IPS-18a (cell line): ENCODE measurements at regions not wholly inside any gene's neighbourhood (a gene's known extent, or its start where the extent isn't known, plus 50 kb on each side); places are given as distances from the start of the nearest gene placed in this dataset.

Experiments used
- H3K27ac ChIP-seq: one replicate; pipeline ENCODE4 v1.5.1; 2013; ENCODE audit warnings: low read length
- H3K27me3 ChIP-seq: one replicate; pipeline ENCODE4 v1.6.1; 2013; ENCODE audit warnings: mild to moderate bottlenecking, low read length; ENCODE audit not compliant: control insufficient read depth, insufficient read depth
- H3K36me3 ChIP-seq: one replicate; pipeline ENCODE4 v1.6.1; 2013; ENCODE audit warnings: low read depth, low read length; ENCODE audit not compliant: control insufficient read depth
- H3K4me1 ChIP-seq: one replicate; pipeline ENCODE4 v1.6.1; 2013; ENCODE audit warnings: low read depth, low read length; ENCODE audit not compliant: control insufficient read depth
- H3K4me3 ChIP-seq: one replicate; pipeline ENCODE4 v1.5.1; 2013; ENCODE audit warnings: low read length
- H3K9ac ChIP-seq: one replicate; pipeline ENCODE4 v1.6.1; 2013; ENCODE audit warnings: mild to moderate bottlenecking, low read length, moderate library complexity
- H3K9me3 ChIP-seq: one replicate; pipeline ENCODE4 v1.6.1; 2013; ENCODE audit warnings: low read depth, low read length; ENCODE audit not compliant: control insufficient read depth

- Histone ChIP-seq H3K27ac (no peak overlapping the region), H3K4me1 (no peaks in the 10 kb centered on the region), H3K27me3 (no peaks in the 10 kb centered on the region), H3K9me3 (peaks cover 3% of the 10 kb centered on the region), H3K4me3 (no peak overlapping the region), H3K36me3 (no peaks in the 10 kb centered on the region), H3K9ac (no peak overlapping the region)
Measured at GRCh38 chr3:76206346-76206745, 421.0 kb upstream of the ZNF717 start.

- Histone ChIP-seq H3K27me3 (no peaks in the 10 kb centered on the region), H3K36me3 (no peaks in the 10 kb centered on the region), H3K9me3 (peaks cover 22% of the 10 kb centered on the region), H3K4me3 (no peak overlapping the region), H3K9ac (no peak overlapping the region), H3K4me1 (no peaks in the 10 kb centered on the region), H3K27ac (no peak overlapping the region)
Measured at GRCh38 chr3:76212679-76213078, 427.3 kb upstream of the ZNF717 start.

GRCh38 chr3:76222201-76222600 is 436.9 kb upstream of the ZNF717 start:
- no peaks in the 10 kb centered on the region for H3K9me3 ChIP-seq
- no peak overlapping the region for H3K27ac ChIP-seq
- no peak overlapping the region for H3K9ac ChIP-seq
- H3K4me1 ChIP-seq: no peaks in the 10 kb centered on the region
- no peaks in the 10 kb centered on the region for H3K36me3 ChIP-seq
- no peaks in the 10 kb centered on the region for H3K27me3 ChIP-seq
- H3K4me3 ChIP-seq: no peak overlapping the region

- H3K36me3 ChIP-seq: no peaks in the 10 kb centered on the region
- no peaks in the 10 kb centered on the region for H3K9me3 ChIP-seq
- H3K27me3 ChIP-seq: no peaks in the 10 kb centered on the region
- no peak overlapping the region for H3K4me3 ChIP-seq
- H3K27ac ChIP-seq: no peak overlapping the region
- H3K4me1 ChIP-seq: no peaks in the 10 kb centered on the region
- H3K9ac ChIP-seq: no peak overlapping the region
Measured at GRCh38 chr3:76231258-76231657, 445.9 kb upstream of the ZNF717 start.

GRCh38 chr3:76242886-76243753 is 457.8 kb upstream of the ZNF717 start:
- Histone ChIP-seq H3K4me1 (peaks cover 11% of the 10 kb centered on the region), H3K9me3 (no peaks in the 10 kb centered on the region), H3K36me3 (no peaks in the 10 kb centered on the region), H3K27ac (no peak overlapping the region), H3K4me3 (no peak overlapping the region), H3K27me3 (no peaks in the 10 kb centered on the region), H3K9ac (no peak overlapping the region)

- Histone ChIP-seq H3K9ac (no peak overlapping the region), H3K36me3 (no peaks in the 10 kb centered on the region), H3K4me3 (no peak overlapping the region), H3K9me3 (no peaks in the 10 kb centered on the region), H3K27me3 (no peaks in the 10 kb centered on the region), H3K27ac (no peak overlapping the region), H3K4me1 (peaks cover 11% of the 10 kb centered on the region)
Measured at GRCh38 chr3:76245073-76245472, 459.7 kb upstream of the ZNF717 start.

- Histone ChIP-seq H3K27ac (no peak overlapping the region), H3K9ac (no peak overlapping the region), H3K9me3 (no peaks in the 10 kb centered on the region), H3K36me3 (no peaks in the 10 kb centered on the region), H3K27me3 (no peaks in the 10 kb centered on the region), H3K4me1 (peaks cover 11% of the 10 kb centered on the region), H3K4me3 (no peak overlapping the region)
Measured at GRCh38 chr3:76245622-76246021, 460.3 kb upstream of the ZNF717 start.

GRCh38 chr3:76264496-76264895 is 479.1 kb upstream of the ZNF717 start:
- no peak overlapping the region for H3K4me3 ChIP-seq
- no peaks in the 10 kb centered on the region for H3K9me3 ChIP-seq

GRCh38 chr3:76264911-76265310 is 479.6 kb upstream of the ZNF717 start:
- H3K9ac ChIP-seq: no peak overlapping the region

More at GRCh38 chr3:76264496-76264895, 479.1 kb upstream of the ZNF717 start:
- Histone ChIP-seq H3K9ac (no peak overlapping the region), H3K27ac (no peak overlapping the region), H3K4me1 (no peaks in the 10 kb centered on the region), H3K36me3 (no peaks in the 10 kb centered on the region), H3K27me3 (no peaks in the 10 kb centered on the region)

GRCh38 chr3:76266511-76266910 is 481.2 kb upstream of the ZNF717 start:
- H3K9ac ChIP-seq: no peak overlapping the region

More at GRCh38 chr3:76264911-76265310, 479.6 kb upstream of the ZNF717 start:
- Histone ChIP-seq H3K4me1 (no peaks in the 10 kb centered on the region), H3K27me3 (no peaks in the 10 kb centered on the region), H3K4me3 (no peak overlapping the region), H3K36me3 (no peaks in the 10 kb centered on the region), H3K9me3 (no peaks in the 10 kb centered on the region), H3K27ac (no peak overlapping the region)

GRCh38 chr3:76267851-76268380 is 482.6 kb upstream of the ZNF717 start:
- Histone ChIP-seq H3K27me3 (no peaks in the 10 kb centered on the region), H3K4me1 (no peaks in the 10 kb centered on the region), H3K36me3 (no peaks in the 10 kb centered on the region), H3K9ac (no peak overlapping the region), H3K4me3 (no peak overlapping the region), H3K9me3 (no peaks in the 10 kb centered on the region), H3K27ac (no peak overlapping the region)

More at GRCh38 chr3:76266511-76266910, 481.2 kb upstream of the ZNF717 start:
- H3K27ac ChIP-seq: no peak overlapping the region
- H3K9me3 ChIP-seq: no peaks in the 10 kb centered on the region
- no peaks in the 10 kb centered on the region for H3K4me1 ChIP-seq
- H3K4me3 ChIP-seq: no peak overlapping the region
- no peaks in the 10 kb centered on the region for H3K27me3 ChIP-seq
- H3K36me3 ChIP-seq: no peaks in the 10 kb centered on the region

GRCh38 chr3:76293856-76294255 is 508.5 kb upstream of the ZNF717 start:
- Histone ChIP-seq H3K27me3 (no peaks in the 10 kb centered on the region), H3K4me3 (no peak overlapping the region), H3K9me3 (no peaks in the 10 kb centered on the region), H3K9ac (no peak overlapping the region), H3K4me1 (no peaks in the 10 kb centered on the region), H3K36me3 (no peaks in the 10 kb centered on the region), H3K27ac (no peak overlapping the region)
